Fibroblast of lung (primary cell): ENCODE measurements at regions not wholly inside any gene's neighbourhood (a gene's known extent, or its start where the extent isn't known, plus 50 kb on each side); places are given as distances from the start of the nearest gene placed in this dataset.

ENCODE experiments used
- EZH2 ChIP-seq: IDR thresholded peaks from 2 replicates; pipeline ENCODE4 v1.5.1; 2012; ENCODE audit warnings: low read length, control low read depth, mild to moderate bottlenecking; ENCODE audit errors: missing control alignments
- TF ChIP-seq, protein P1 (sequence below), 2 donors: IDR thresholded peaks in 1 of 2; conservative IDR thresholded peaks in 1 of 2; 1 replicate in 1 of 2; 2 replicates in 1 of 2; pipeline ENCODE4 v1.5.1; 2011 to 2012; ENCODE audit warnings: low read length in 2 of 2, control low read depth in 1 of 2, inconsistent platforms in 1 of 2, low read depth in 1 of 2, mild to moderate bottlenecking in 1 of 2

DNA sequence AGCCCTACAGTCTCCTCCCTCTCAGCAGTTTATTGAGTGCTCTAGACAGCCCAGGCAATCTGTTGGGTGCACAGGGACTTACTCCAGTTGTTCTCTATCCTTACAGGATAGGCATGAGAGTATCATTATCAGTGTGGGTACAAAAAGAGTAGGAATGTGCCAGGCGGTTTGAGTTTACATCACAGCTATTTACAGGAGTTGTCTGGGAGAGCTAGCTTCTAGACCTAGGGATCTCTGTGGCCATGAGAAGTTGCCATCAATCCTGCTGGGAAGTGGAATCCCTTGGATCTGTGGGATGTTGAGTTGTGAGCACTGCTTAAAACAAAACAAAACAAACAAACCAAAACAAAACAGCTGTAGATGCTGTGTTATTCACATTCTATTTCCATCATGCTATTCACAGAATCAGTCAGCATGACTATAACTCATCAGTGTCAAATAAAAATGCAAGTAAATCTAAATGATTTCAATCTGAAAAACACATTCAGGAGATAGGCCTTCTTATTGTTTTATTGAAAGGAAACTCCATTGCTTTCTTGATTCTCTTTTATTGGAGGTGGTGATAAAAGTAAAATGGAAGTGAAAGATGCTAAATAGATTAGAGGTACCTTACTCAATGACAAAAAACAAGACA, 552.4 kb upstream of the ZNF608 start:
- TF ChIP-seq, protein P1, sequence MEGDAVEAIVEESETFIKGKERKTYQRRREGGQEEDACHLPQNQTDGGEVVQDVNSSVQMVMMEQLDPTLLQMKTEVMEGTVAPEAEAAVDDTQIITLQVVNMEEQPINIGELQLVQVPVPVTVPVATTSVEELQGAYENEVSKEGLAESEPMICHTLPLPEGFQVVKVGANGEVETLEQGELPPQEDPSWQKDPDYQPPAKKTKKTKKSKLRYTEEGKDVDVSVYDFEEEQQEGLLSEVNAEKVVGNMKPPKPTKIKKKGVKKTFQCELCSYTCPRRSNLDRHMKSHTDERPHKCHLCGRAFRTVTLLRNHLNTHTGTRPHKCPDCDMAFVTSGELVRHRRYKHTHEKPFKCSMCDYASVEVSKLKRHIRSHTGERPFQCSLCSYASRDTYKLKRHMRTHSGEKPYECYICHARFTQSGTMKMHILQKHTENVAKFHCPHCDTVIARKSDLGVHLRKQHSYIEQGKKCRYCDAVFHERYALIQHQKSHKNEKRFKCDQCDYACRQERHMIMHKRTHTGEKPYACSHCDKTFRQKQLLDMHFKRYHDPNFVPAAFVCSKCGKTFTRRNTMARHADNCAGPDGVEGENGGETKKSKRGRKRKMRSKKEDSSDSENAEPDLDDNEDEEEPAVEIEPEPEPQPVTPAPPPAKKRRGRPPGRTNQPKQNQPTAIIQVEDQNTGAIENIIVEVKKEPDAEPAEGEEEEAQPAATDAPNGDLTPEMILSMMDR (conservative IDR thresholded peaks at IDR 0.05 in 1 of 2, IDR thresholded peaks at IDR 0.05 in 1 of 2; ENCODE audit: low read depth in 1 of 2, low read length in 2 of 2), result no peak
- TF ChIP-seq EZH2, result no peak
